ENCODE measurements at regions not wholly inside any gene's neighbourhood (a gene's known extent, or its start where the extent isn't known, plus 50 kb on each side); places are given as distances from the start of the nearest gene placed in this dataset.

DNA sequence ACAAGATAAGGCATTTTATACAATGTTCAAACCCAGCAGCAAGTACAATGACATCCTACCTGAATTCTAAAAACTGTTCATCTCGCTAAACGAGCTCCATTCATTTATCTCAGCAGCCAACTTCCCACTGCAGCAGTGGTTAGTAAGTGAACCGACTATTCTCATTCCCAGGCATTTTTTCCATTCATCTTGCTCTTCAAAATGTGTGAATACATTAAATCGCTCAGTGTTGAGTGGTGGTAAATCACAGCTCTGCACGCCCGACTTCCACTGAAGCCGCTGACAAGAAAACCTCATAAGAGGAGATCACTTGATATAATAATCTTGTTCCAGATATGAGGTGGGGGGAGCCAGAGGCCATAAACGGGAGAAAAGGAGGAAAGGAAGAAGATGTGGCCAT lies 746.2 kb upstream of the USP15 start:
- no peaks in the 10 kb centered on the region for H3K9me3 ChIP-seq (ENCODE audit: control insufficient read depth in 1 of 2, low read length in 2 of 2)
- no peaks in the 10 kb centered on the region for H3K27me3 ChIP-seq (ENCODE audit: low read depth, low read length)
- H3K27ac ChIP-seq (ENCODE audit: low read length), result no peak overlapping the region
- H3K4me3 ChIP-seq (ENCODE audit: low read depth in 1 of 2, low read length in 2 of 2), result no peak overlapping the region
- no peaks in the 10 kb centered on the region for H3K4me1 ChIP-seq (ENCODE audit: control insufficient read depth in 1 of 2, insufficient read depth in 2 of 2, low read length in 2 of 2)
- no peaks in the 10 kb centered on the region for H3K36me3 ChIP-seq (ENCODE audit: control insufficient read depth in 1 of 2, insufficient read depth in 2 of 2, low read length in 2 of 2)

- Histone ChIP-seq H3K27me3 (ENCODE audit: low read depth, low read length) (no peaks in the 10 kb centered on the region), H3K4me1 (ENCODE audit: control insufficient read depth in 1 of 2, insufficient read depth in 2 of 2, low read length in 2 of 2) (no peaks in the 10 kb centered on the region), H3K9me3 (ENCODE audit: control insufficient read depth in 1 of 2, low read length in 2 of 2) (no peaks in the 10 kb centered on the region), H3K36me3 (ENCODE audit: control insufficient read depth in 1 of 2, insufficient read depth in 2 of 2, low read length in 2 of 2) (no peaks in the 10 kb centered on the region), H3K4me3 (ENCODE audit: low read depth in 1 of 2, low read length in 2 of 2) (no peak overlapping the region), H3K27ac (ENCODE audit: low read length) (no peak overlapping the region)
Measured at GRCh38 chr12:61521258-61521657, 738.9 kb upstream of the USP15 start.

- no peak overlapping the region for H3K27ac ChIP-seq (ENCODE audit: low read length)
Measured at GRCh38 chr12:61523276-61523992, 736.8 kb upstream of the USP15 start.

DNA sequence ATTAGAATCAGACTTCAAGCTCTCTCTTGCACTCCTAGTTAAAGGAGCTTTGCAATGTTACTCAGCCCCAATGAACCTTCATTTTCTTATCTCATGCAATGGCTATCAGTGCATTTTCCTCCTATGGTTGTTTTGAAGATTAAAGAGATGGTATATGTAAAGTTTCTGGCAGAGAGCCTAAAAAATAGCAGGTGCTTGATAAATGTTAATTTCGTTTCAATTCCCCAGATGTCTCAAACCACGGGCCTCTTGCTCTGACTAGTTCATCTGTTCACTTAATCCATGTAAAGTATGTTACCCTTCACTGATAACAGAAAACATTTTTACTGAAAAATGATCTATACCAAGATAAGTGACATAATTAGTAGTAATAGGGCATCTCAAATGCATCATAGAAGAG lies 735.4 kb upstream of the USP15 start:
- H3K27me3 ChIP-seq (ENCODE audit: low read depth, low read length), result no peaks in the 10 kb centered on the region
- H3K4me3 ChIP-seq (ENCODE audit: low read depth in 1 of 2, low read length in 2 of 2), result no peak overlapping the region
- H3K27ac ChIP-seq (ENCODE audit: low read length), result no peak overlapping the region
- no peaks in the 10 kb centered on the region for H3K9me3 ChIP-seq (ENCODE audit: control insufficient read depth in 1 of 2, low read length in 2 of 2)
- no peaks in the 10 kb centered on the region for H3K36me3 ChIP-seq (ENCODE audit: control insufficient read depth in 1 of 2, insufficient read depth in 2 of 2, low read length in 2 of 2)
- H3K4me1 ChIP-seq (ENCODE audit: control insufficient read depth in 1 of 2, insufficient read depth in 2 of 2, low read length in 2 of 2), result no peaks in the 10 kb centered on the region

More at GRCh38 chr12:61523276-61523992, 736.8 kb upstream of the USP15 start:
- H3K4me3 ChIP-seq (ENCODE audit: low read depth in 1 of 2, low read length in 2 of 2), result no peak overlapping the region
- no peaks in the 10 kb centered on the region for H3K36me3 ChIP-seq (ENCODE audit: control insufficient read depth in 1 of 2, insufficient read depth in 2 of 2, low read length in 2 of 2)
- H3K9me3 ChIP-seq (ENCODE audit: control insufficient read depth in 1 of 2, low read length in 2 of 2), result no peaks in the 10 kb centered on the region
- H3K4me1 ChIP-seq (ENCODE audit: control insufficient read depth in 1 of 2, insufficient read depth in 2 of 2, low read length in 2 of 2), result no peaks in the 10 kb centered on the region
- no peaks in the 10 kb centered on the region for H3K27me3 ChIP-seq (ENCODE audit: low read depth, low read length)

GRCh38 chr12:61525331-61525730 lies 734.9 kb upstream of the USP15 start:
- Histone ChIP-seq H3K4me1 (ENCODE audit: control insufficient read depth in 1 of 2, insufficient read depth in 2 of 2, low read length in 2 of 2) (no peaks in the 10 kb centered on the region), H3K36me3 (ENCODE audit: control insufficient read depth in 1 of 2, insufficient read depth in 2 of 2, low read length in 2 of 2) (no peaks in the 10 kb centered on the region), H3K9me3 (ENCODE audit: control insufficient read depth in 1 of 2, low read length in 2 of 2) (no peaks in the 10 kb centered on the region), H3K27ac (ENCODE audit: low read length) (no peak overlapping the region), H3K27me3 (ENCODE audit: low read depth, low read length) (no peaks in the 10 kb centered on the region), H3K4me3 (ENCODE audit: low read depth in 1 of 2, low read length in 2 of 2) (no peak overlapping the region)

- Histone ChIP-seq H3K9me3 (ENCODE audit: control insufficient read depth in 1 of 2, low read length in 2 of 2) (no peaks in the 10 kb centered on the region), H3K27ac (ENCODE audit: low read length) (no peak overlapping the region), H3K4me1 (ENCODE audit: control insufficient read depth in 1 of 2, insufficient read depth in 2 of 2, low read length in 2 of 2) (no peaks in the 10 kb centered on the region), H3K27me3 (ENCODE audit: low read depth, low read length) (no peaks in the 10 kb centered on the region), H3K4me3 (ENCODE audit: low read depth in 1 of 2, low read length in 2 of 2) (no peak overlapping the region), H3K36me3 (ENCODE audit: control insufficient read depth in 1 of 2, insufficient read depth in 2 of 2, low read length in 2 of 2) (no peaks in the 10 kb centered on the region)
Measured at GRCh38 chr12:61530456-61530855, 729.7 kb upstream of the USP15 start.

DNA sequence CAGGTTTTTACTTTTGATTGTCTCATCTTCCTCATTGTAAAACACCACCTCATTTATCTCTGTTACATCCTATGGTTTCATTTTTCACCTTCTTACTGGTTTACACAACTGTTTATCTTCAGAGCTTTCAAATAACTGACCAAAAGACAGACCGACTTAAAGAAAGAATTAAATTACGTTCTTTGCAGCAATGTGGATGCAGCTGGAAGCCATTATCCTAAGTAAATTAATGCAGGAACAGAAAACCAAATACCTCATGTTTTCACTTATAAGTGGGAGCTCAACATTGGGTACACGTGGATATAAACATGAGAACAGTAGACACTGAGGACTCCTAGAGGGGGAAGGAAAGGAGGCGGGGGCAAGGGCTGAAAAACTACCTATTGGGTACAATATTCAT lies 729.0 kb upstream of the USP15 start:
- H3K4me3 ChIP-seq (ENCODE audit: low read depth in 1 of 2, low read length in 2 of 2), result no peak overlapping the region
- no peaks in the 10 kb centered on the region for H3K4me1 ChIP-seq (ENCODE audit: control insufficient read depth in 1 of 2, insufficient read depth in 2 of 2, low read length in 2 of 2)
- no peaks in the 10 kb centered on the region for H3K27me3 ChIP-seq (ENCODE audit: low read depth, low read length)
- no peaks in the 10 kb centered on the region for H3K9me3 ChIP-seq (ENCODE audit: control insufficient read depth in 1 of 2, low read length in 2 of 2)
- H3K36me3 ChIP-seq (ENCODE audit: control insufficient read depth in 1 of 2, insufficient read depth in 2 of 2, low read length in 2 of 2), result no peaks in the 10 kb centered on the region
- H3K27ac ChIP-seq (ENCODE audit: low read length), result no peak overlapping the region

GRCh38 chr12:61536117-61536516 lies 724.1 kb upstream of the USP15 start:
- Histone ChIP-seq H3K9me3 (ENCODE audit: control insufficient read depth in 1 of 2, low read length in 2 of 2) (no peaks in the 10 kb centered on the region), H3K27ac (ENCODE audit: low read length) (no peak overlapping the region), H3K27me3 (ENCODE audit: low read depth, low read length) (no peaks in the 10 kb centered on the region)

DNA sequence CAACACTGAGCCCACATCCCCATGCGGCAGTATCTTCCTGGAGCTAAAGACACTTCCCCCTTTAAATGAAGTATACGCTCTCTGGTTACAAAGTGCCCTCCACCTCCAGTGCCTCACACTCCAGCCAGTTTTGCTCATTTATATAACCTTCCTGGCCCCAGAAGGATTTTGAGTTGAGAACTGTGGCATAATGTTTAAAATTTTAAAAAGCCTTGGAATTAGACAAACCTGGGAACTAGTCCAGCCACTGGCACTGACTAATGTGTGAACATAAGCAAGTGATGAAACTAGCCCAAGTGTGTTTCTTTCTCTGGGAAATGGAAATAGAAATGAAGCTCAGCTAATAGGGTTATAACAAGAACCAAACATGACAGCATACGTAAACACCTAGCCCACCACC lies 723.7 kb upstream of the USP15 start:
- Histone ChIP-seq H3K36me3 (ENCODE audit: control insufficient read depth in 1 of 2, insufficient read depth in 2 of 2, low read length in 2 of 2) (no peaks in the 10 kb centered on the region), H3K4me3 (ENCODE audit: low read depth in 1 of 2, low read length in 2 of 2) (no peak overlapping the region), H3K9me3 (ENCODE audit: control insufficient read depth in 1 of 2, low read length in 2 of 2) (no peaks in the 10 kb centered on the region), H3K27ac (ENCODE audit: low read length) (no peak overlapping the region), H3K4me1 (ENCODE audit: control insufficient read depth in 1 of 2, insufficient read depth in 2 of 2, low read length in 2 of 2) (no peaks in the 10 kb centered on the region), H3K27me3 (ENCODE audit: low read depth, low read length) (no peaks in the 10 kb centered on the region)

More at GRCh38 chr12:61536117-61536516, 724.1 kb upstream of the USP15 start:
- Histone ChIP-seq H3K4me1 (ENCODE audit: control insufficient read depth in 1 of 2, insufficient read depth in 2 of 2, low read length in 2 of 2) (no peaks in the 10 kb centered on the region), H3K36me3 (ENCODE audit: control insufficient read depth in 1 of 2, insufficient read depth in 2 of 2, low read length in 2 of 2) (no peaks in the 10 kb centered on the region), H3K4me3 (ENCODE audit: low read depth in 1 of 2, low read length in 2 of 2) (no peak overlapping the region)

GRCh38 chr12:61538951-61539350 lies 721.3 kb upstream of the USP15 start:
- Histone ChIP-seq H3K9me3 (ENCODE audit: control insufficient read depth in 1 of 2, low read length in 2 of 2) (no peaks in the 10 kb centered on the region), H3K4me3 (ENCODE audit: low read depth in 1 of 2, low read length in 2 of 2) (no peak overlapping the region), H3K27ac (ENCODE audit: low read length) (no peak overlapping the region), H3K27me3 (ENCODE audit: low read depth, low read length) (no peaks in the 10 kb centered on the region), H3K4me1 (ENCODE audit: control insufficient read depth in 1 of 2, insufficient read depth in 2 of 2, low read length in 2 of 2) (no peaks in the 10 kb centered on the region), H3K36me3 (ENCODE audit: control insufficient read depth in 1 of 2, insufficient read depth in 2 of 2, low read length in 2 of 2) (no peaks in the 10 kb centered on the region)

DNA sequence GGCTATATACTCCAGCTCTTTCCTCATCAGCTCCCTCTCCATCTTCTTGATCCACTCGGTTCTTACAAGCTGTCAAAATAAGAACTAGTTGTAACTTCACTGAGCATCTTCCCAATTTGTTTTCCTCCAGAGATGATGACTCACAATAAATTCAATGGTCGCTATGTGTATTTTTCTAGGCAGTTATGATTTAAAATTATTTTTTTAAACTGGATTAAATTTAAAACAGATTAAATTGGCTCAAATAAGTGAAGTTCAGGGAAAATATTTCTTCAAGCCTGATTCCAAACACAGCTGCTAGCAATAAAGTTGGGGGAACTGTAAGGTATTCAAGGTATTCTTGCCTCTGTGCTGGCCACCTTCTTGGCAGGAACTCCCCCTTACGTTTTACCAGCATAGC lies 717.7 kb upstream of the USP15 start:
- Histone ChIP-seq H3K4me1 (ENCODE audit: control insufficient read depth in 1 of 2, insufficient read depth in 2 of 2, low read length in 2 of 2) (no peaks in the 10 kb centered on the region), H3K4me3 (ENCODE audit: low read depth in 1 of 2, low read length in 2 of 2) (no peak overlapping the region), H3K36me3 (ENCODE audit: control insufficient read depth in 1 of 2, insufficient read depth in 2 of 2, low read length in 2 of 2) (no peaks in the 10 kb centered on the region), H3K9me3 (ENCODE audit: control insufficient read depth in 1 of 2, low read length in 2 of 2) (no peaks in the 10 kb centered on the region), H3K27ac (ENCODE audit: low read length) (no peak overlapping the region), H3K27me3 (ENCODE audit: low read depth, low read length) (no peaks in the 10 kb centered on the region)

- Histone ChIP-seq H3K4me3 (ENCODE audit: low read depth in 1 of 2, low read length in 2 of 2) (no peak overlapping the region), H3K27ac (ENCODE audit: low read length) (no peak overlapping the region), H3K27me3 (ENCODE audit: low read depth, low read length) (no peaks in the 10 kb centered on the region), H3K36me3 (ENCODE audit: control insufficient read depth in 1 of 2, insufficient read depth in 2 of 2, low read length in 2 of 2) (no peaks in the 10 kb centered on the region), H3K4me1 (ENCODE audit: control insufficient read depth in 1 of 2, insufficient read depth in 2 of 2, low read length in 2 of 2) (no peaks in the 10 kb centered on the region), H3K9me3 (ENCODE audit: control insufficient read depth in 1 of 2, low read length in 2 of 2) (no peaks in the 10 kb centered on the region)
Measured at GRCh38 chr12:61546296-61546695, 713.9 kb upstream of the USP15 start.
